Lung microvascular endothelial cell (primary cell): ENCODE measurements at regions not wholly inside any gene's neighbourhood (a gene's known extent, or its start where the extent isn't known, plus 50 kb on each side); places are given as distances from the start of the nearest gene placed in this dataset.

Source experiments
- DNase-seq, 2 donors: peaks; one replicate each; pipeline versions ENCODE4 v3.0.0 to v3.0.0-alpha.2; 2010; ENCODE audit warnings: low read depth in 2 of 2

GRCh38 chr3:148020861-148021260, 611.7 kb downstream of the ZIC1 start:
- no peak for DNase-seq

GRCh38 chr3:148021381-148021780, 612.2 kb downstream of the ZIC1 start:
- peak in 1 of 2 donors; percentile 87 for DNase-seq

GRCh38 chr3:148023994-148024393, 614.8 kb downstream of the ZIC1 start:
- DNase-seq, result peak in 1 of 2 donors; percentile 98

GRCh38 chr3:148026009-148026588, 616.9 kb downstream of the ZIC1 start:
- no peak for DNase-seq

GRCh38 chr3:148030975-148031374, 621.8 kb downstream of the ZIC1 start:
- DNase-seq, result peak in 1 of 2 donors; percentile 69

GRCh38 chr3:148034353-148034752, 625.2 kb downstream of the ZIC1 start:
- no peak for DNase-seq

- DNase-seq, result peak in 1 of 2 donors; percentile 94
These were observed 627.2 kb downstream of the ZIC1 start for GRCh38 chr3:148036331-148036876.

GRCh38 chr3:148042663-148043445, 633.7 kb downstream of the ZIC1 start:
- peak in 1 of 2 donors; percentile 81 for DNase-seq

GRCh38 chr3:148044151-148044550, 635.0 kb downstream of the ZIC1 start:
- DNase-seq, result no peak

GRCh38 chr3:148054999-148055398, 642.7 kb upstream of the AGTR1 start:
- DNase-seq, result no peak

- DNase-seq, result no peak
These were observed 635.1 kb upstream of the AGTR1 start for GRCh38 chr3:148062590-148062989.

- DNase-seq, result peak in 1 of 2 donors; percentile 39
These were observed 630.9 kb upstream of the AGTR1 start for GRCh38 chr3:148066802-148067201.

- no peak for DNase-seq
These were observed 629.2 kb upstream of the AGTR1 start for GRCh38 chr3:148068466-148068865.

GRCh38 chr3:148070041-148070440, 627.7 kb upstream of the AGTR1 start:
- DNase-seq, result no peak

- DNase-seq, result no peak
These were observed 623.8 kb upstream of the AGTR1 start for GRCh38 chr3:148073721-148074456.

GRCh38 chr3:148074946-148075345, 622.8 kb upstream of the AGTR1 start:
- DNase-seq, result peak in 1 of 2 donors; percentile 16

- DNase-seq, result peak; percentile 59 to 81
These were observed 621.7 kb upstream of the AGTR1 start for GRCh38 chr3:148075771-148076716.

GRCh38 chr3:148077318-148077923, 620.3 kb upstream of the AGTR1 start:
- DNase-seq, result peak; percentile 28 to 37

- DNase-seq, result no peak
These were observed 619.7 kb upstream of the AGTR1 start for GRCh38 chr3:148077965-148078364.

- DNase-seq, result no peak
These were observed 619.0 kb upstream of the AGTR1 start for GRCh38 chr3:148078658-148079057.
